ENCODE measurements at regions not wholly inside any gene's neighbourhood (a gene's known extent, or its start where the extent isn't known, plus 50 kb on each side); places are given as distances from the start of the nearest gene placed in this dataset.

- DNase-seq (ENCODE audit: low spot score): no peak
- TF ChIP-seq, protein P1, sequence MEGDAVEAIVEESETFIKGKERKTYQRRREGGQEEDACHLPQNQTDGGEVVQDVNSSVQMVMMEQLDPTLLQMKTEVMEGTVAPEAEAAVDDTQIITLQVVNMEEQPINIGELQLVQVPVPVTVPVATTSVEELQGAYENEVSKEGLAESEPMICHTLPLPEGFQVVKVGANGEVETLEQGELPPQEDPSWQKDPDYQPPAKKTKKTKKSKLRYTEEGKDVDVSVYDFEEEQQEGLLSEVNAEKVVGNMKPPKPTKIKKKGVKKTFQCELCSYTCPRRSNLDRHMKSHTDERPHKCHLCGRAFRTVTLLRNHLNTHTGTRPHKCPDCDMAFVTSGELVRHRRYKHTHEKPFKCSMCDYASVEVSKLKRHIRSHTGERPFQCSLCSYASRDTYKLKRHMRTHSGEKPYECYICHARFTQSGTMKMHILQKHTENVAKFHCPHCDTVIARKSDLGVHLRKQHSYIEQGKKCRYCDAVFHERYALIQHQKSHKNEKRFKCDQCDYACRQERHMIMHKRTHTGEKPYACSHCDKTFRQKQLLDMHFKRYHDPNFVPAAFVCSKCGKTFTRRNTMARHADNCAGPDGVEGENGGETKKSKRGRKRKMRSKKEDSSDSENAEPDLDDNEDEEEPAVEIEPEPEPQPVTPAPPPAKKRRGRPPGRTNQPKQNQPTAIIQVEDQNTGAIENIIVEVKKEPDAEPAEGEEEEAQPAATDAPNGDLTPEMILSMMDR (IDR thresholded peaks at IDR 0.05; ENCODE audit: extremely low read depth, missing control alignments): no peak
These were observed 1092.6 kb upstream of the CDH6 start for GRCh38 chr5:30100929-30101328.

DNA sequence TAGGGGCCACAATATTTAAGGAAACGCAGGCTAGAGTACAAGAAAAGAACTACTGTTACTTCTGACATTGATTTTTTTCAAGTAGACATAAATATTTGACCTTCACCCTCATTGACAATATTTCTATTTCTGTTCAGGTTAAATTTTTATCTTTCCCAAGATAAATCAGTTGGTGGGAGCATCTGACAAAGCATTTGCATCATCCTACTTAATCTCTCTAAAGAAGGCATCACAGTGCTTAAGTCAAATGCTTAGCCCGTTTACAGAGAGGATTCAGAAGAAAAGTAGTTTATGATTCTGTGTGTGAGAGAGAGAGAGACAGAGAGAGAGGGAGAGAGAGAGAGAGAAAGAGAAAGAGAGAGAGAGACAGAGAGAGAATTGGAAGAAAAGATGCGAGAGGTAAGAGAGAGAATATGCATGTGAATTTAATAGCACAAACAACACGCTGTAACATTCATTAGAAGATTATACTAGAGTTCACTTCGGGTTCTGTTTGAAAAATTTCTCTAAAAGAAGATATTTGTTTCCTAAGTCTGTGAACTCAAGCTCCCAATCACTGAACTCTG, 1093.3 kb upstream of the CDH6 start:
- no peak for DNase-seq (ENCODE audit: low spot score)
- TF ChIP-seq, protein P1 (IDR thresholded peaks at IDR 0.05; ENCODE audit: extremely low read depth, missing control alignments): no peak

DNA sequence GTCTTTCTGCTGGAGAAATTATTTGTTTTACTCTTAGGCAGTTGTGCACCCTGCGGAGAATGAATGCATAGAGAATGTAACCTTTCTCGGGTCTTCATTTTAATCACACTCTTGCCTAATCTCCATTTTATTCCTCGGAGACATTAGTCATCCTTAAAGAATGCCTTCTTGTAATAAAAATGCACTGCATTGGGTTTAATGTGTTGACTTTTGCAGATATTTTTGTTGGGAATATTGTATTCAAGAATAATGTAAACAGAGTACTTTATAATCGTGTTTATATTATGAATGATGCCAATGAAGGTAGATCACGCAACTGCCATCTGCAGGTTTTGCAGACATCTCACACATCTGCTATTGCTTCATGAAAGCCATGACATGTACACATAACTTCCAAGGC, 1093.9 kb upstream of the CDH6 start:
- DNase-seq (ENCODE audit: low spot score): no peak
- TF ChIP-seq, protein P1 (IDR thresholded peaks at IDR 0.05; ENCODE audit: extremely low read depth, missing control alignments): no peak

- TF ChIP-seq, protein P1 (IDR thresholded peaks at IDR 0.05; ENCODE audit: extremely low read depth, missing control alignments): no peak
- DNase-seq (ENCODE audit: low spot score): no peak
These were observed 1094.5 kb upstream of the CDH6 start for GRCh38 chr5:30098940-30099339.

DNA sequence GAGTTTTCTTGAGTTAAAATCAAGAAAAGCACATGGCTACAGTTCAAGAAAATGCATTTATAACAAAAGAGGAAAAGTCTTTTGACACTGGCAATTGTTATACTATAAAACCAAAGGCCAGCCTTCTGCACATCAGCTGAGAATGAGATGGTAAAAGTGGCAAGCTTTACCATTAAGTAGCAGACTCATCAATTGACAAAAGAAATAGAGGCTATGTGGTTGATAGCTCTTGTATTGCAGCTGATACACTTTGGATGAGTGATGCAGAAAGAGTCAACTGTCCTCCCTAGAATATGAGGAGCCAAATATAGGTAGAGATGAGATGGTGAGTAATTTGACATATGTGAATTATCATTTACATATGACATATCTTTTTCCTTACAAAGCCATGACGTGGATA, 1100.9 kb upstream of the CDH6 start:
- DNase-seq (ENCODE audit: low spot score): no peak

DNA sequence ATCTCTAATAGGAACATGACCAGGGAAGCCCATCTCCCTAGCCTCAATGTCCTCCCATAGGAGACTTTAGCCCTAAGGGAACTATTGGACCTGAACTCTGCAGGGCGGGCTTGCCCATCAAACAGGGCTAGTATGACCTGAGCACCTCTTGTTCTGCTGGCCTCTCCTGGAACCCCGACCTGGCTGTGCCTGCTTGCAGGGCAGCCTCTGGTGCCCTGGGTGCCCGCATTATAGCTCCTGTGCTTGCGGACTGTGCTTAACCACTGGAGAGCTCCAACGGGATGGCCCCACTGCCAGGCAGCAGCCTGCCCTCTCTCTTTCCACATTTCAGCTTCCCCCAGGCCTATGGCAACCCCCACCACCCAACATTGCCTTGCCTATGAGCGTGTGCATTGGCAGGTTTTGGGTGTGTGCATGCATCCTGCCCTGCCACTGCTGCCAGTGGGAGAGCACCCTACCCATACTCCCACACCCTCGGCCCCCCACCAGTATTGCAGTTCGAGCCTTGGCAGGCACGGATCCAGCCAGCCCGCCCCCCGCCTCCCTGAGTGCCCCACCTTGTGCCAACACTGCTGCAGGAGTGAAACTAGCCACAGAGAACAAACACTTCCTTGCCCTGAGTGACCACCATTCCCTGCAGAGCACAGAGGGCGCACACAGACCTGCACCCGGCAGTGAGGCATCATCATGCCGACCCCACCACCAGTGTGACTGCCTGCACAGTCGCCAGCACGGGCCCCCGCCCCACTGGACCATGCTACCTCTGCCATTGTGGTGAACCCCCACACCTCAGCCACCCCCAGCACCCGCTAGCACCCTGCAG, 1123.8 kb upstream of the CDH6 start:
- DNase-seq (ENCODE audit: low spot score): no peak
- TF ChIP-seq, protein P1 (IDR thresholded peaks at IDR 0.05; ENCODE audit: extremely low read depth, missing control alignments): no peak

More for the DNA sequence above, 1100.9 kb upstream of the CDH6 start:
- TF ChIP-seq, protein P1 (IDR thresholded peaks at IDR 0.05; ENCODE audit: extremely low read depth, missing control alignments): no peak

DNA sequence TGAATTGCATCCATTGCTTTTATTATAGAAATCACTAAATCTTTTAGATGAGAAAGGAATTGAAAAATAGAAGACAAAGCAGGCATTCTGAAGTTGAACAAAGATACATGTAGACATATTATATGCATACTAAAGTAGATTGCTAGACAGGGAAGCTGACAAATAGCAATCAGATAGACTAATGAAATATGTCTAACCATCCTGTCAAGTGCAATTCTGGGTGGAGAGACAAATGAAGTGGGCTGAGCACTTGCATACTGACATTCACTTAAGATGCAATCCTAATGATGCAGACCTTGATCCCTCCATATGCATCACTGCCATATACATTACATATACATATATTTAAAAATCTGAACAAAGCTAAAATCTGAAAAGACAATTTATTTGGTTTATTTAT, 1130.0 kb upstream of the CDH6 start:
- TF ChIP-seq, protein P1 (IDR thresholded peaks at IDR 0.05; ENCODE audit: extremely low read depth, missing control alignments): no peak

More for the DNA sequence above, 1130.0 kb upstream of the CDH6 start:
- no peak for DNase-seq (ENCODE audit: low spot score)
